ENCODE measurements at regions not wholly inside any gene's neighbourhood (a gene's known extent, or its start where the extent isn't known, plus 50 kb on each side); places are given as distances from the start of the nearest gene placed in this dataset.
"Not testable (repeated sequence)": the region's sequence is repeated elsewhere in the genome, so short reads cannot be mapped to it uniquely, and the experiment has no call there.

DNA sequence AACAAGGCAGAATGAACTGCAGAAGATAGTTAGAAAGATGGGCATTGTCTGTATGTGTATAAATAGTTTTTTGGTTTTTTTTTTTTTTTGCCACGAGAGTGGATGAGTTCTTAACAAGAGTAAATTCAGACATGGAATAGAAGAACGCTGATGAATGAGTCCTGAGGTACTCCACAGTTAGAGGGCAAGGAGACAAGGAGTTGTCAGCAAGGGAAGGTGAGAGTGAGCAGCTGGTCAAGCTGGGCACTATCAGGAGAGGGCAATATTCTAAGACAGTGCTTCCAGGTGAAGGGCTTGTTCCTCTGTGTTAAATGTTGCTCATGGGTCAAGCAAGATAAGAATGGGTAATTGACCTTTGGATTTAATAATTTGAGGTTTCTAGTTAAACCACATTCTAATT is 138.6 kb upstream of the FAM78B start:
- in situ Hi-C loops (cut with MboI) = no loop called here

GRCh38 chr1:166307261-166308188 is 140.7 kb upstream of the FAM78B start:
- no peaks in the 10 kb centered on the region for H4K20me1 ChIP-seq (ENCODE audit: insufficient read depth)
- no peaks in the 10 kb centered on the region for H3K4me1 ChIP-seq (ENCODE audit: insufficient read depth)
- no peak overlapping the region for H3K4me2 ChIP-seq (ENCODE audit: unreplicated experiment)
- H3K27me3 ChIP-seq (replicated peaks; ENCODE audit: insufficient read depth) = no peaks in the 10 kb centered on the region
- H3K9me3 ChIP-seq (ENCODE audit: low read depth) = no peaks in the 10 kb centered on the region
- H3K27ac ChIP-seq = no peak overlapping the region
- no peak overlapping the region for H3K4me3 ChIP-seq
- H3K9me2 ChIP-seq (ENCODE audit: insufficient read depth) = no peaks in the 10 kb centered on the region
- TF ChIP-seq EZH2phosphoT487 (IDR thresholded peaks at IDR 0.05; ENCODE audit: insufficient read depth, low read depth) = no peak
- TF ChIP-seq EZH2 (IDR thresholded peaks at IDR 0.05; ENCODE audit: insufficient read depth, poor library complexity, severe bottlenecking) = no peak
- H3K36me3 ChIP-seq (ENCODE audit: low read depth) = no peaks in the 10 kb centered on the region
- no peak overlapping the region for H2AFZ ChIP-seq
- 6 to 8% methylated on average over 9 of the region's 9 CpGs for WGBS, 2 experiments (ENCODE audit: low coverage in 1 of 2, low lambda C conversion rate in 2 of 2, missing lambda C conversion rate in 2 of 2)
- H3F3A ChIP-seq (ENCODE audit: insufficient read depth) = no peaks in the 10 kb centered on the region
- no peaks in the 10 kb centered on the region for H3K79me2 ChIP-seq (ENCODE audit: insufficient read depth)
- in situ Hi-C loops (cut with MboI) = no loop called here
- no peak overlapping the region for H3K9ac ChIP-seq
- DNase-seq = no peak

More for the DNA sequence above, 138.6 kb upstream of the FAM78B start:
- no peak for TF ChIP-seq EZH2 (IDR thresholded peaks at IDR 0.05; ENCODE audit: insufficient read depth, poor library complexity, severe bottlenecking)
- no peak for TF ChIP-seq EZH2phosphoT487 (IDR thresholded peaks at IDR 0.05; ENCODE audit: insufficient read depth, low read depth)
- Histone ChIP-seq H3K27ac (no peak overlapping the region), H3K9ac (no peak overlapping the region), H3K36me3 (ENCODE audit: low read depth) (no peaks in the 10 kb centered on the region), H3K4me1 (ENCODE audit: insufficient read depth) (no peaks in the 10 kb centered on the region), H3K4me2 (ENCODE audit: unreplicated experiment) (no peak overlapping the region), H3K9me3 (ENCODE audit: low read depth) (no peaks in the 10 kb centered on the region), H4K20me1 (ENCODE audit: insufficient read depth) (no peaks in the 10 kb centered on the region), H3K9me2 (ENCODE audit: insufficient read depth) (no peaks in the 10 kb centered on the region), H3F3A (ENCODE audit: insufficient read depth) (no peaks in the 10 kb centered on the region), H2AFZ (no peak overlapping the region), H3K27me3 (replicated peaks; ENCODE audit: insufficient read depth) (no peaks in the 10 kb centered on the region), H3K4me3 (no peak overlapping the region), H3K79me2 (ENCODE audit: insufficient read depth) (no peaks in the 10 kb centered on the region)
- WGBS, 2 experiments (ENCODE audit: low coverage in 1 of 2, low lambda C conversion rate in 2 of 2, missing lambda C conversion rate in 2 of 2) = 1 to 5% methylated on average over 2 of the region's 2 CpGs
- DNase-seq = no peak

DNA sequence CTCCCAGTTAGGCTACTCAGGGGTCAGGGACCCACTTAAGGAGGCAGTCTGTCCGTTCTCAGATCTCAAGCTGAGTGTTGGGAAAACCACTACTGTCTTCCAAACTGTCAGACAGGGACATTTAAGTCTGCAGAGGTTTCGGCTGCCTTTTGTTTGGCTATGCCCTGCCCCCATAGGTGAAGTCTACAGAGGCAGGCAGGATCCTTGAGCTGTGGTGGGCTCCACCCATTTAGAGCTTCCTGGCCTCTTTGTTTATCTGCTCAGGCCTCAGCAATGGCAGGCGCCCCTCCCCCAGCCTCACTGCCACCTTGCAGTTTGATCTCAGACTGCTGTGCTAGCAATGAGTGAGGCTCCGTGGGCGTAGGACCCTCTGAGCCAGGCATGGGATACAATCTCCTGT is 149.5 kb upstream of the FAM78B start:
- H3K9me3 ChIP-seq (ENCODE audit: low read depth); H3K79me2 ChIP-seq (ENCODE audit: insufficient read depth); H3F3A ChIP-seq (ENCODE audit: insufficient read depth); H3K27me3 ChIP-seq (replicated peaks; ENCODE audit: insufficient read depth); in situ Hi-C loops (cut with MboI); H3K4me3 ChIP-seq; H3K9me2 ChIP-seq (ENCODE audit: insufficient read depth); DNase-seq; H2AFZ ChIP-seq; H3K9ac ChIP-seq; H3K4me2 ChIP-seq (ENCODE audit: unreplicated experiment); H3K36me3 ChIP-seq (ENCODE audit: low read depth); H4K20me1 ChIP-seq (ENCODE audit: insufficient read depth); H3K27ac ChIP-seq; H3K4me1 ChIP-seq (ENCODE audit: insufficient read depth): not testable (repeated sequence)
- 13 to 22% methylated on average over 5 of the region's 5 CpGs for WGBS, 2 experiments (ENCODE audit: low coverage in 1 of 2, low lambda C conversion rate in 2 of 2, missing lambda C conversion rate in 2 of 2)

DNA sequence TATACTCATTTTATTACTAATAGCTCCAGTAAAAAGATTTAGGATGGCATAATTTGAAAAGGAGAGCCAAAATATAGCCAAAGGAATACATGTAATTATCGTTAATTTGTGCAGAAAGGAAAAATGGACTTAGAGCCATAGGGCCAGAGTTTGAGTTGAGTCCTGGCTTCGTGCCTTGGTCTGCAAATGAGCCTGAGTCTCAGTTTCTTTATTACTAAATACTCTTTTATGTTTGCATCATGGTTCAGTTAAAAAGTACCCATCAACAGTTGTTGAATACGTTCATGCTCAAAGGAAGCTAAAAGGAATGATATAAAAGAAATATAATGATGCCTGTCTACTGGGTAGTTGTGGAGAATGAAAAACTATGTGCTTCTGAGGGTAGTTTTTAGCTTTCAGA is 155.7 kb upstream of the FAM78B start:
- H3K27ac ChIP-seq = no peak overlapping the region
- no peak overlapping the region for H3K4me3 ChIP-seq
- H3F3A ChIP-seq (ENCODE audit: insufficient read depth) = no peaks in the 10 kb centered on the region
- H4K20me1 ChIP-seq (ENCODE audit: insufficient read depth) = no peaks in the 10 kb centered on the region
- in situ Hi-C loops (cut with MboI) = no loop called here
- H3K9ac ChIP-seq = no peak overlapping the region
- TF ChIP-seq EZH2phosphoT487 (IDR thresholded peaks at IDR 0.05; ENCODE audit: insufficient read depth, low read depth) (no peak), EZH2 (IDR thresholded peaks at IDR 0.05; ENCODE audit: insufficient read depth, poor library complexity, severe bottlenecking) (no peak)
- 1 to 13% methylated on average over 3 of the region's 3 CpGs for WGBS, 2 experiments (ENCODE audit: low coverage in 1 of 2, low lambda C conversion rate in 2 of 2, missing lambda C conversion rate in 2 of 2)
- H3K4me2 ChIP-seq (ENCODE audit: unreplicated experiment) = no peak overlapping the region
- H2AFZ ChIP-seq = no peak overlapping the region
- no peaks in the 10 kb centered on the region for H3K9me2 ChIP-seq (ENCODE audit: insufficient read depth)
- H3K9me3 ChIP-seq (ENCODE audit: low read depth) = no peaks in the 10 kb centered on the region
- no peaks in the 10 kb centered on the region for H3K36me3 ChIP-seq (ENCODE audit: low read depth)
- no peaks in the 10 kb centered on the region for H3K27me3 ChIP-seq (replicated peaks; ENCODE audit: insufficient read depth)
- H3K79me2 ChIP-seq (ENCODE audit: insufficient read depth) = no peaks in the 10 kb centered on the region
- no peak for DNase-seq
- no peaks in the 10 kb centered on the region for H3K4me1 ChIP-seq (ENCODE audit: insufficient read depth)

Data from GM23248 (cell line).